Fibroblast of upper back skin (primary cell): ENCODE measurements at regions not wholly inside any gene's neighbourhood (a gene's known extent, or its start where the extent isn't known, plus 50 kb on each side); places are given as distances from the start of the nearest gene placed in this dataset.

Experiments used
- DNase-seq: peaks from one replicate; pipeline ENCODE4 v3.0.0-alpha.2; 2013

GRCh38 chr18:78523850-78524249 is 455.8 kb upstream of the SALL3 start:
- no peak for DNase-seq

GRCh38 chr18:78525366-78526111 is 454.1 kb upstream of the SALL3 start:
- DNase-seq: no peak

- DNase-seq: no peak
These were observed 453.3 kb upstream of the SALL3 start for GRCh38 chr18:78526275-78526674.

- DNase-seq: no peak
These were observed 452.5 kb upstream of the SALL3 start for GRCh38 chr18:78526923-78527711.

- no peak for DNase-seq
These were observed 451.6 kb upstream of the SALL3 start for GRCh38 chr18:78527984-78528383.

GRCh38 chr18:78528411-78529258 is 451.0 kb upstream of the SALL3 start:
- DNase-seq: no peak

- no peak for DNase-seq
These were observed 448.0 kb upstream of the SALL3 start for GRCh38 chr18:78531637-78532036.

GRCh38 chr18:78538669-78539440 is 440.8 kb upstream of the SALL3 start:
- no peak for DNase-seq

- DNase-seq: no peak
These were observed 438.7 kb upstream of the SALL3 start for GRCh38 chr18:78540636-78541529.

- no peak for DNase-seq
These were observed 437.4 kb upstream of the SALL3 start for GRCh38 chr18:78542204-78542603.

- DNase-seq: no peak
These were observed 436.4 kb upstream of the SALL3 start for GRCh38 chr18:78543201-78543725.

- no peak for DNase-seq
These were observed 433.3 kb upstream of the SALL3 start for GRCh38 chr18:78546281-78546680.

- no peak for DNase-seq
These were observed 431.8 kb upstream of the SALL3 start for GRCh38 chr18:78547817-78548216.

GRCh38 chr18:78548261-78549058 is 431.2 kb upstream of the SALL3 start:
- DNase-seq: no peak

GRCh38 chr18:78549971-78550370 is 429.6 kb upstream of the SALL3 start:
- DNase-seq: no peak

GRCh38 chr18:78554944-78555608 is 424.5 kb upstream of the SALL3 start:
- DNase-seq: no peak

- no peak for DNase-seq
These were observed 422.2 kb upstream of the SALL3 start for GRCh38 chr18:78557371-78557770.

- DNase-seq: no peak
These were observed 421.4 kb upstream of the SALL3 start for GRCh38 chr18:78558101-78558810.

- no peak for DNase-seq
These were observed 420.7 kb upstream of the SALL3 start for GRCh38 chr18:78558948-78559347.
